GM12864 (cell line): ENCODE measurements at regions not wholly inside any gene's neighbourhood (a gene's known extent, or its start where the extent isn't known, plus 50 kb on each side); places are given as distances from the start of the nearest gene placed in this dataset.

ENCODE experiments used
- DNase-seq: peaks from one replicate; pipeline ENCODE4 v3.0.0-alpha.2; 2011; ENCODE audit warnings: low read depth
- H3K4me3 ChIP-seq: 2 replicates; pipeline ENCODE4 v1.5.1; 2011; ENCODE audit warnings: mild to moderate bottlenecking, low read depth, low read length, control low read depth
- CTCF ChIP-seq: IDR thresholded peaks from 2 replicates; pipeline ENCODE4 v1.5.1; 2011; ENCODE audit warnings: low read depth, mild to moderate bottlenecking, moderate library complexity, low read length, control low read depth, inconsistent platforms; ENCODE audit errors: missing control alignments

GRCh38 chr17:54780238-54780637 is 120.4 kb upstream of the TOM1L1 start:
- DNase-seq, result no peak
- no peak for TF ChIP-seq CTCF
- H3K4me3 ChIP-seq, result no peak overlapping the region

- no peak overlapping the region for H3K4me3 ChIP-seq
- TF ChIP-seq CTCF, result no peak
- no peak for DNase-seq
These were observed 119.3 kb upstream of the TOM1L1 start for GRCh38 chr17:54781389-54781788.

- no peak overlapping the region for H3K4me3 ChIP-seq
- no peak for TF ChIP-seq CTCF
- DNase-seq, result no peak
These were observed 116.3 kb upstream of the TOM1L1 start for GRCh38 chr17:54784305-54784704.

GRCh38 chr17:54785643-54786268 is 114.9 kb upstream of the TOM1L1 start:
- TF ChIP-seq CTCF, result no peak
- no peak overlapping the region for H3K4me3 ChIP-seq
- no peak for DNase-seq

GRCh38 chr17:54789101-54789880 is 111.4 kb upstream of the TOM1L1 start:
- no peak overlapping the region for H3K4me3 ChIP-seq
- TF ChIP-seq CTCF, result no peak
- DNase-seq, result no peak

GRCh38 chr17:54793271-54793670 is 107.4 kb upstream of the TOM1L1 start:
- DNase-seq, result no peak
- H3K4me3 ChIP-seq, result no peak overlapping the region
- TF ChIP-seq CTCF, result no peak

- no peak for DNase-seq
- TF ChIP-seq CTCF, result no peak
- no peak overlapping the region for H3K4me3 ChIP-seq
These were observed 105.6 kb upstream of the TOM1L1 start for GRCh38 chr17:54795046-54795445.
